Epithelial cell of esophagus (primary cell): ENCODE measurements at regions not wholly inside any gene's neighbourhood (a gene's known extent, or its start where the extent isn't known, plus 50 kb on each side); places are given as distances from the start of the nearest gene placed in this dataset.

Source experiments
- DNase-seq: peaks from one replicate; pipeline ENCODE4 v3.0.0; 2010; ENCODE audit warnings: low read depth
- H3K4me3 ChIP-seq: 2 replicates; pipeline ENCODE4 v1.5.1; 2011; ENCODE audit warnings: mild to moderate bottlenecking, low read length, control low read depth
- TF ChIP-seq, protein P1 (sequence below): IDR thresholded peaks from 2 replicates; pipeline ENCODE4 v1.5.1; 2011; ENCODE audit warnings: low read depth, mild to moderate bottlenecking, low read length, control low read depth, inconsistent platforms; ENCODE audit not compliant: insufficient read depth; ENCODE audit errors: missing control alignments

DNA sequence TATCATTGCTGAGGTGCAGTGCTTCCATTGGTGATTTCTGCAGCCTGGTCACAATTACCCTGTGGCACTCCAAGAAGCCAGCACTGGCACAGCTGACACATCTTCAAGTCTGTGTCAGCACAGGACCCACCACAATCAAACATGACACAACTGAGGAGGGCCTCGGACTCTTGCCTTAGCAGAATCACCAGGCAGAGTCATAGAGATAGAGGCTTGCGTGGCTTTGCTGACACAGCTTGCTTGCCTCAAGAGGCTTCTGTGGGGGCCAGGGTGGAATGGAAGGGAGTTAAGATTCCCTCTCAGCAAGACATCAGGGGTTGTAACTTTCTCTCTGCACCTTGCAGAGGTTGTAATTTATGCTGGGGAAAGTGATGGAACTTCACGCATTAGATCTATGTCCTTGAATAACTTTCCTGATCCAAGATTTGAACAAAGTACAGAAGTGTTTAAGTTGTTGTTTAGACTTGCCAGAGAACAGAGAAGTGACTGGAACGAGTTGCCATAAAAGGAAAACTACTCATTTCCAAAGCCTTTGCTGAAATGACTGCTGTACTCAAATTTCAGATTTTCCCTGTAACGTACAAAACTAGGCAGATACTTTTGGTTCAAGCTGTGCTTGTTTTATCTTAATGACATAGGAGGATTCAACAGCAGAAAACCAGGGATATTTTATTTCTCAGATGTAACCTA lies 170.7 kb downstream of the DIPK2A start:
- no peak overlapping the region for H3K4me3 ChIP-seq
- TF ChIP-seq, protein P1, sequence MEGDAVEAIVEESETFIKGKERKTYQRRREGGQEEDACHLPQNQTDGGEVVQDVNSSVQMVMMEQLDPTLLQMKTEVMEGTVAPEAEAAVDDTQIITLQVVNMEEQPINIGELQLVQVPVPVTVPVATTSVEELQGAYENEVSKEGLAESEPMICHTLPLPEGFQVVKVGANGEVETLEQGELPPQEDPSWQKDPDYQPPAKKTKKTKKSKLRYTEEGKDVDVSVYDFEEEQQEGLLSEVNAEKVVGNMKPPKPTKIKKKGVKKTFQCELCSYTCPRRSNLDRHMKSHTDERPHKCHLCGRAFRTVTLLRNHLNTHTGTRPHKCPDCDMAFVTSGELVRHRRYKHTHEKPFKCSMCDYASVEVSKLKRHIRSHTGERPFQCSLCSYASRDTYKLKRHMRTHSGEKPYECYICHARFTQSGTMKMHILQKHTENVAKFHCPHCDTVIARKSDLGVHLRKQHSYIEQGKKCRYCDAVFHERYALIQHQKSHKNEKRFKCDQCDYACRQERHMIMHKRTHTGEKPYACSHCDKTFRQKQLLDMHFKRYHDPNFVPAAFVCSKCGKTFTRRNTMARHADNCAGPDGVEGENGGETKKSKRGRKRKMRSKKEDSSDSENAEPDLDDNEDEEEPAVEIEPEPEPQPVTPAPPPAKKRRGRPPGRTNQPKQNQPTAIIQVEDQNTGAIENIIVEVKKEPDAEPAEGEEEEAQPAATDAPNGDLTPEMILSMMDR, result no peak
- DNase-seq, result peak; percentile 84

DNA sequence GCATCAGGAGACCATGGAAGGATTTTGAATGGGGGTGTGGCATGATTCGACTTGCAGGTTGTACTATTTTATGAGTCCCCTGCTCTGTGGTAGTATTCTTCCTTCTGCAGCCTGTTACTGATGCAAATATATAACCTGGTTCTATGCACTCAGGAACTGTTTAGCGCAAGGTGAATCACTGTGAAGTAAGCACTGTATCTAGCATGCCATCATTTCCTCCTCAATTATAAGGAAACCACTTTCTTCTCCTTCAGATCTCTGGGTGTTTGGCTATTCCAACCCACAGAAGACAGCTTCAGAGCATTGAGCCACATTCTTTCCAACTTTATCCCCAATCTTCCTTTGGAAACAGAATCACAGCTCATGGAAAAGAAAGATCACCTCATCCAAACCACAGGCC lies 176.7 kb downstream of the DIPK2A start:
- no peak overlapping the region for H3K4me3 ChIP-seq
- TF ChIP-seq, protein P1, result no peak
- peak; percentile 27 for DNase-seq

DNA sequence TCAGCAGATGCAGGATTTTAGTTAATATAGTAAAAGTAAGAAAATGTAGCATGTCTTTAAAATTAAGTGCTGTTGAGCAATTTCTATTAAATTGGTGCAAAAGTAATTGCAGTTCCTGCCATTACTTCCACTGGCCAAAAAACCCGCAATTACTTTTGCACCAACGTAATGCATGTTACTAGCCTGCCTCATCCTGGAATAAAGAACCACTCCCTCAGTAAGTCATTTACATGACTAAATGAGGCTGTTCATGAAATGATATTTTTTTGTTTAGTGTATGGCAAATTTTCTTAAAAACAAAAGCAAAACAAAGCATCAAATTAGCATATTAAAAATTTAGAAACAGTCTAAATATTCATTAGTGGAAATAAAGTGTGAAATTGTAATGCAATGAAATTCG lies 180.4 kb downstream of the DIPK2A start:
- DNase-seq, result no peak
- no peak overlapping the region for H3K4me3 ChIP-seq
- TF ChIP-seq, protein P1, result no peak

DNA sequence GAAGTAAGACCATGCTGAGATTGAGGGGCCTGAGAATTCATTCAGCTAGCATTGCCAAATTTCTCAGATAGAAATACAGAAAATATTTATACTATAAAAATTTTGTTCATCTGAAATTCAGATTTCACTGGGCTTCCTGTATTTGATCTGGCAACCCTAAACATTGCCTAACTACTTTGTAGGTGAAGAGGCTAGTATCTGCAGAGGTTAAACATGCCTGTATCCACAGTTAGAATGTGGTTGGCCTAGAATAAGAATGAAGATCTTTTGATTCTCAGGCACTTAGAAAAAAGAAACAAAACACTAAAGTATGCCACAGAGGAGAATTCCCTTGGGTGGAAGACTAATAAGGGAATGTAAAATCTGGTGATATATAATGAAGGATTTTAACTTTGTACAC lies 189.0 kb downstream of the DIPK2A start:
- no peak overlapping the region for H3K4me3 ChIP-seq
- TF ChIP-seq, protein P1, result no peak
- no peak for DNase-seq

DNA sequence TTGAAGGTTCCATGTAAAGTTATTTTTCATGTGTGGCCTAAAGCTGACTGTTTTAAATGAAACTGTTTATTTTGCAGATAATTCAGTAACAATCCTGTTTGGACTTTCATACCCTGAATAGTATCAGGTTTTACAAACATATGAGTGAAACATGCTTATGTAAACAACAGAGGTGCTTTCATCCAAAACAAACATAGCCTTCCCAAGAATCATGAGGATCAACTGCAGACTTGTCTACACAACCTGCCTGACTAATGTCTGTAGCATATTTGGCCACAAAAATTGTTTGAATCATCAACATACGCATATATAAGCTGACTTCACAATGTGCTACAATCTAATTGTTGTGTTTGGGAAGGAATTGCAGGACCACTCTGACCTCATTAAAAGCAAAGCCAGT lies 190.4 kb downstream of the DIPK2A start:
- DNase-seq, result peak; percentile 97
- no peak overlapping the region for H3K4me3 ChIP-seq

DNA sequence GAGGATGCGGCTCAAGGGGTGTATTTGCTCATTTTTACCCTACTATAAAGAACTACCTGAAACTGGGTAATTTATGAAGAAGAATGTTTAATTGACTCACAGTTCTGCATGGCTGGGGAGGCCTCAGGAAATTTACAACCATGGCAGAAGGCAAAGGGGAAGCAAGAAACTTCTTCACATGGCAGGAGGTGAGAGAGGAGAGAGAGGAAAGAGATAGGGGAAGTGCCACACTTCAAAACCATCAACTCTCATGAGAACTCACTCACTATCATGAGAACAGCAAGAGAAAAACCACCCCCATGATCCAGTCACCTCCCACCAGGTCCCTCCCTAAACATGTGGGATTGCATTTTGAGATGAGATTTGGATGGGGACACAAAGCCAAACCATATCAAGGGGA lies 192.7 kb downstream of the DIPK2A start:
- no peak overlapping the region for H3K4me3 ChIP-seq
- TF ChIP-seq, protein P1, result no peak
- no peak for DNase-seq

More for the DNA sequence above, 190.4 kb downstream of the DIPK2A start:
- TF ChIP-seq, protein P1, result no peak

DNA sequence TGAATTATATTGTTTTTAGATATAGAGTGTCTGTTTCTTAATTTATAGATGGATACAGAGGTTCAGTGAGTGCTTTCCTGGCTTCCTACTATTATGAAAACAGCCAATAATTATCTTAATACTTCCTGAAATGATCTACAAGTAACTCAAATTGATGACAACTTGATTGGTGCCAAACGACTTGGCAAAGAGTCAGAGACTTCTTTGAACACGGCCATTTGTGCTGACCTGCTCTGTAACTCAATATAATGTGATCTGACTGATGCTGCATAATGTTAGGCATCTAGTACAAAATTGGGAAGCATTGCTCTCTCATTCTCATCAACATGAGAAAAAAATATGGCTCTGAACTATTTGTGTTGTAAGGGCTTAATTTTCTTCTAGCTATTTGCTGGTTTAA lies 193.9 kb downstream of the DIPK2A start:
- H3K4me3 ChIP-seq, result no peak overlapping the region
- no peak for DNase-seq
- TF ChIP-seq, protein P1, result no peak
